ENCODE measurements at regions not wholly inside any gene's neighbourhood (a gene's known extent, or its start where the extent isn't known, plus 50 kb on each side); places are given as distances from the start of the nearest gene placed in this dataset.

DNA sequence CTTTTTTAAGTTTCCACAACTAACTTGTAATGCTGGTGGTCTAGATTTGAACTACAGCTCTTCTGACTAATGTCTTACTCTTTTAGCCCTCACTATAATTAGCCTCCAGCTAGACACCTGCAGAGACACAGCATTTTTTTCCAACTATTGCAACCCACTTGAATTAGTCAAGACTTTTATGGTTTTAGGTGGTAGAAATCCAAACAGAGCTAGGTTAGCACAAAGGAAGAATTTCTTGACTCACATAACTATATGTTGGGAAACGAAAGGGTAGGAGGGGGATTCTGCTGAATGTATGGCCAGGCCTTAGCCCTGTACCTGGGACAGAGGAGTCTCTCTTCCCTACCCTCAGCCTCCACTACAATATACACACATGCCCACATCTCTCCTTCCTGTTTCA lies 586.1 kb downstream of the INHBA start:
- TF ChIP-seq, protein P1, sequence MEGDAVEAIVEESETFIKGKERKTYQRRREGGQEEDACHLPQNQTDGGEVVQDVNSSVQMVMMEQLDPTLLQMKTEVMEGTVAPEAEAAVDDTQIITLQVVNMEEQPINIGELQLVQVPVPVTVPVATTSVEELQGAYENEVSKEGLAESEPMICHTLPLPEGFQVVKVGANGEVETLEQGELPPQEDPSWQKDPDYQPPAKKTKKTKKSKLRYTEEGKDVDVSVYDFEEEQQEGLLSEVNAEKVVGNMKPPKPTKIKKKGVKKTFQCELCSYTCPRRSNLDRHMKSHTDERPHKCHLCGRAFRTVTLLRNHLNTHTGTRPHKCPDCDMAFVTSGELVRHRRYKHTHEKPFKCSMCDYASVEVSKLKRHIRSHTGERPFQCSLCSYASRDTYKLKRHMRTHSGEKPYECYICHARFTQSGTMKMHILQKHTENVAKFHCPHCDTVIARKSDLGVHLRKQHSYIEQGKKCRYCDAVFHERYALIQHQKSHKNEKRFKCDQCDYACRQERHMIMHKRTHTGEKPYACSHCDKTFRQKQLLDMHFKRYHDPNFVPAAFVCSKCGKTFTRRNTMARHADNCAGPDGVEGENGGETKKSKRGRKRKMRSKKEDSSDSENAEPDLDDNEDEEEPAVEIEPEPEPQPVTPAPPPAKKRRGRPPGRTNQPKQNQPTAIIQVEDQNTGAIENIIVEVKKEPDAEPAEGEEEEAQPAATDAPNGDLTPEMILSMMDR (IDR thresholded peaks at IDR 0.05; ENCODE audit: low read depth, low read length), result no peak
- DNase-seq (ENCODE audit: extremely low read depth, low read depth), result no peak

DNA sequence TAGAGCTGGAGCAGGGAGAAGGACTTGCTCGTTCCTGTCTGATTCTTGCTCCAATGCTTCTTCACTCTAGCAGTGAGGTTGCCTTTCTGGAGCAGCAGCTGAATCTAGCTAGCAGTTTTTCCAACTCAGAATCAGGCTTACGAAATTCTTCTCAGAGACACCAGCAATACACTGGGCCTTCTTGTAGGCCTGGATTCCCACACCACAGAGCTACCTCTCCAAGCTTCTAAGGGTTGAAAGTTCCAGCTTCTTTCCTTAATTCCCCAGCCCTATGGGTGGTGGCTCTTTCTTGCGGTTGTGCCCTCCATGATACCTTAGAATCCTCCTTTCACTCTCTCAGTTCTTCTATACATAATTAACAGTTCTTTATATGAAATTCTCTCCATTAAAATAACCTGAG lies 586.6 kb downstream of the INHBA start:
- no peak for DNase-seq (ENCODE audit: extremely low read depth, low read depth)

DNA sequence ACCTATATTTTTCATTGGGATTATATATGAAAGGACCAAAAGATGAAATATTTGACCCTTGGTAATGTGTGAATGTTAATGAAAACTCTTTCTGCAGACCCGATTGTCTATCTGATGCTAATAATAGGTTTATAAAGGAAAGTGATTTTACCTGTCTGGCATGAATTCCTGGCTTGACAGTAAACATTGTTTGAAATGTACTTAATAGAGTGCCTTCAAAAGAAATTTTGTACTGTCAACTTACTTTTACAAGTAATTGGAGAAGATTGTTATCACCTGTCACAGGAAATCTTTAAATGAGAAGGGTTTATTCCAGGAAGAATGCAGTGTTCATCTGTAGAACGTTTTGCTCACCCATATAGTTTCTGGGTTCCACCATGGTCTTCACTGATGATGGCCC lies 588.2 kb downstream of the INHBA start:
- DNase-seq (ENCODE audit: extremely low read depth, low read depth), result no peak
- TF ChIP-seq, protein P1 (IDR thresholded peaks at IDR 0.05; ENCODE audit: low read depth, low read length), result no peak

More for the DNA sequence above, 586.6 kb downstream of the INHBA start:
- TF ChIP-seq, protein P1 (IDR thresholded peaks at IDR 0.05; ENCODE audit: low read depth, low read length), result no peak

DNA sequence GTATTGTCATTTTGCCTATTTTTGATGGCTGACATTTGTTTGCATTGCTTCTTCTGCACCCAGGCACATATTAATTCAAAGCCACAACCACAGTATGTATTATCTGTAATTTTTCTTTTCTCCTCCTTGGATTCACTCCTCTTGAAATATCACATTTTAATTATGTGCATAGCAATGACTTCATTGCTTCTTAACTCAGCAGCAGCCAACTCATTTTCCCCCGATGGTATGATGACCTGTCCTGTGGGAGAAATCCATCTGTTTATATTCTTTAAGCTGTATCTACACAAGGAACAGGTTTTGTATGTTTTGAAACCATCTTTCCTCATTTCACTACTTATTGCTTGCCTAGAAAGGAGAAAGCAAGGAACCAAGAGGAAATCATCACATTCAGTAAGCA lies 588.8 kb downstream of the INHBA start:
- TF ChIP-seq, protein P1 (IDR thresholded peaks at IDR 0.05; ENCODE audit: low read depth, low read length), result no peak
- no peak for DNase-seq (ENCODE audit: extremely low read depth, low read depth)

DNA sequence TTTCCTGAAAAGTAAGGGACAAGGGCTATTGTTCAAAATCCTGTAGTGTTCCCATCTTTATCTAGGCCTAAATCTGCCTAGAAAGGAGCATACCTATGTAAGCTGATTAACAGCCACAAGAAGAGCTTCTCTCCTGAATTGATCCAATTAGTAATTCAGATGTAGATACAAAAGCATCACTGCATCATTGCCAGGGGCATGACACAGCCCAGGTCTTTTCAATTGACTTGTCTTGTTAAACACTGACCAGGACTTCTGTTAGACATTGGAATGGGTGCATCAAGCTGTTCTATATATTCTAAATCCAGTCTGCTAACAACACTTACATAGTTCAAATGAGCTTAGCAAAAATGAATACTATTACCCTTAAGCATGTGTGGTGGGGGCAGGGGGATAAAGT lies 589.2 kb downstream of the INHBA start:
- no peak for DNase-seq (ENCODE audit: extremely low read depth, low read depth)
- TF ChIP-seq, protein P1 (IDR thresholded peaks at IDR 0.05; ENCODE audit: low read depth, low read length), result no peak

DNA sequence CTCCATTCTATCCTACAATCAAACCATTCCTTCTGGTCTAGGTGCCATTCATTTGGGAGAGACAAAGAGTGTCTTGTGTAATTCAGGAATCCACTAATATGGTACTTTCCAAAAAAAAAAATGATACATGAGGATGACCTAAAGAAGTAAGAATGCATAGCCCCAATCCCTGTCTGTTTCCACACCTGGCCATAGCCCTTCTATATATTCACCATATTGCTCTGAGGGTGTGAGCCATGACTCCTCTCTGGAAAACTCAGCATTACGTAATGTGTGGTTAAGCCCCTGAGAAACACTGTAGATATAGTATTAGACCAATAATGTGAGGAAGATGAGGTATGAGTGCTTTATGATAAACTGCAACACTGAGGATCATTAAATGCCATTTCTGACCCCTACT lies 592.7 kb downstream of the INHBA start:
- TF ChIP-seq, protein P1 (IDR thresholded peaks at IDR 0.05; ENCODE audit: low read depth, low read length), result no peak
- no peak for DNase-seq (ENCODE audit: extremely low read depth, low read depth)

DNA sequence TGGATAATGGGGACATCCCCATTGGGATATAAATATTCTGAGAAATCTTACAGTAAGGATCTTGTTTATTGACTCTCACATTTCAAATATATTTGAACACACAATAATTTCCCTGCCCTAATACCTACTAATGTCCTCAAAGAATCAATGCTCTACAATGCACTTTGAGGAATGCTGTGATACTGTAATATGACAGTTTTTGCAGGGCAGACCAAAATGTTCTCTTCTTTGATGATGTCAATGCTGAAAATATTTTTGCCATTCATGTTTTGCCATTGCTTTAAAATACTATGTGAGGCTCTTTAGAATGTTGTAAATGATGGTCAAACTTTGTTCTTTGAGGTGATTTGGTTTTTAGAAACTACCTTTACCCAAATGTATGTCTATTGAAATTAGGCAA lies 594.1 kb downstream of the INHBA start:
- TF ChIP-seq, protein P1 (IDR thresholded peaks at IDR 0.05; ENCODE audit: low read depth, low read length), result no peak

More for the DNA sequence above, 594.1 kb downstream of the INHBA start:
- DNase-seq (ENCODE audit: extremely low read depth, low read depth), result no peak
